K562 (cell line): ENCODE measurements at regions not wholly inside any gene's neighbourhood (a gene's known extent, or its start where the extent isn't known, plus 50 kb on each side); places are given as distances from the start of the nearest gene placed in this dataset.

Experiments
- ATAC-seq: fragments of 200-7000 bp; cut with Tn5 transposase; 3 replicates; pipeline ENCODE4 v1.9.1; 2020; ENCODE audit warnings: moderate library complexity
- BruUV-seq: library from RNA; stranded (reverse); fragments of 400-500 nt; replicated peaks from 2 replicates; lab custom pipeline; 2021; lab: Mats Ljungman, UMichigan
- CTCF ChIA-PET: fragments of 300-600 bp; formaldehyde crosslinking; extraction: SDS; loops from one replicate; lab custom pipeline; 2021; ENCODE audit warnings: low intra/inter-chr PET ratio; lab: Yijun Ruan, JAX
- POLR2A ChIA-PET: fragments of 300-600, 350-650 bp; sonication (Branson Sonifier 250); formaldehyde crosslinking; extraction: SDS; loops from one replicate; lab custom pipeline; 2021; ENCODE audit warnings: antibody characterized with exemption, inconsistent platforms; lab: Yijun Ruan, JAX
- DNase-seq, 4 experiments: peaks; one replicate each; pipeline versions ENCODE4 v3.0.0 to v3.0.0-alpha.2; 2011 to 2018; ENCODE audit warnings: low spot score in 3 of 4, mixed read lengths in 3 of 4; ENCODE audit errors: extremely low read depth in 1 of 4
- FAIRE-seq: peaks from 2 replicates; lab custom pipeline; 2011; peaks lifted over from hg19 to GRCh38; lab: Jason Lieb, UNC
- H2AFZ ChIP-seq: 2 replicates; pipeline ENCODE4 v1.6.0; 2011; ENCODE audit warnings: low read depth, low read length, control low read depth, inconsistent platforms
- H3K27ac ChIP-seq: fragments of 200-600 bp; 3 replicates; pipeline ENCODE4 v1.8.0; 2011; ENCODE audit warnings: low read depth, mild to moderate bottlenecking, control low read depth, inconsistent platforms, low read length, moderate library complexity, mixed read lengths; ENCODE audit errors: extremely low read depth
- H3K27me3 ChIP-seq, 2 experiments: fragments of 300-600 bp in 1 of 2; 2 replicates in 1 of 2; 3 replicates in 1 of 2; pipeline versions ENCODE4 v1.6.0 to v1.8.0; 2011; ENCODE audit warnings: inconsistent platforms in 2 of 2, low read length in 2 of 2, mild to moderate bottlenecking in 1 of 2, mixed read lengths in 1 of 2, moderate library complexity in 1 of 2; ENCODE audit not compliant: control insufficient read depth in 2 of 2, insufficient read depth in 2 of 2
- H3K36me3 ChIP-seq: fragments of 300-600 bp; 3 replicates; pipeline ENCODE4 v1.8.0; 2011; ENCODE audit warnings: mild to moderate bottlenecking, low read length, inconsistent platforms; ENCODE audit not compliant: control insufficient read depth, insufficient read depth
- H3K4me1 ChIP-seq, 2 experiments: fragments of 200-600 bp in 1 of 2; replicated peaks in 1 of 2; 2 replicates in 1 of 2; 3 replicates in 1 of 2; pipeline versions ENCODE4 v1.5.1 to v1.8.0; 2011; ENCODE audit warnings: inconsistent platforms in 2 of 2, low read length in 2 of 2, mild to moderate bottlenecking in 1 of 2, mixed read lengths in 1 of 2, moderate library complexity in 1 of 2; ENCODE audit not compliant: control insufficient read depth in 2 of 2, insufficient read depth in 2 of 2
- H3K4me2 ChIP-seq: 2 replicates; pipeline ENCODE4 v1.6.1; 2011; ENCODE audit warnings: low read length, control low read depth, inconsistent platforms, mixed read lengths; ENCODE audit not compliant: insufficient read depth
- H3K4me3 ChIP-seq: fragments of 200-600 bp; sonication (generic), shearing (Covaris generic); 2 replicates; pipeline ENCODE4 v1.5.1; 2016; ENCODE audit warnings: control low read depth, inconsistent platforms
- H3K79me2 ChIP-seq: fragments of 200-600 bp; 3 replicates; pipeline ENCODE4 v1.8.0; 2011; ENCODE audit warnings: low read length, inconsistent platforms; ENCODE audit not compliant: control insufficient read depth, insufficient read depth
- H3K9ac ChIP-seq, 2 experiments: 2 replicates each; pipeline versions ENCODE4 v1.6.0 to v1.6.1; 2011; ENCODE audit warnings: low read depth in 2 of 2, low read length in 2 of 2, control low read depth in 1 of 2, inconsistent platforms in 1 of 2, mild to moderate bottlenecking in 1 of 2, mixed read lengths in 1 of 2; ENCODE audit not compliant: insufficient read depth in 1 of 2
- H3K9me1 ChIP-seq: one replicate; pipeline ENCODE4 v1.6.0; 2011; ENCODE audit warnings: inconsistent platforms, mild to moderate bottlenecking, low read length, moderate library complexity; ENCODE audit not compliant: control insufficient read depth, insufficient read depth
- H3K9me3 ChIP-seq: replicated peaks from 2 replicates; pipeline ENCODE4 v1.5.1; 2011; ENCODE audit warnings: low read depth, low read length, inconsistent platforms; ENCODE audit not compliant: control insufficient read depth, insufficient read depth
- H4K20me1 ChIP-seq: replicated peaks from 2 replicates; pipeline ENCODE4 v1.6.1; 2011; ENCODE audit warnings: low read length, inconsistent platforms, mixed read lengths; ENCODE audit not compliant: control insufficient read depth, insufficient read depth
- CC2D1A ChIP-seq: fragments of 450-650 bp; IDR thresholded peaks from 2 replicates; pipeline ENCODE4 v1.6.1; 2017; ENCODE audit warnings: mild to moderate bottlenecking
- CSDE1 ChIP-seq, 2 experiments: fragments of 450-650 bp; IDR thresholded peaks; 2 replicates each; pipeline ENCODE4 v1.6.1; 2016; ENCODE audit warnings: mild to moderate bottlenecking in 1 of 2
- PCBP2 ChIP-seq: fragments of 200-400 bp; formaldehyde crosslinking; IDR thresholded peaks from 2 replicates; pipeline ENCODE4 v1.6.1; 2018; ENCODE audit warnings: low read length, low read depth, mild to moderate bottlenecking, moderate library complexity; ENCODE audit not compliant: poor library complexity, severe bottlenecking
- PHTF2 ChIP-seq: fragments of 250-450 bp; sonication (Bioruptor Pico); IDR thresholded peaks from 2 replicates; pipeline ENCODE4 v1.5.0; 2021; ENCODE audit warnings: mild to moderate bottlenecking
- WGBS: fragments of 100-300 bp; shearing (Covaris generic); methylation state at CpG from one replicate; pipeline ENCODE4 v1.1.6; 2016; ENCODE audit warnings: low coverage, mixed read lengths; ENCODE audit not compliant: insufficient coverage; ENCODE audit errors: missing lambda C conversion rate; 5-methylcytosine and 5-hydroxymethylcytosine counted together
- in situ Hi-C: fragments of 300-500 bp; cut with MboI; formaldehyde crosslinking; loops from 4 replicates; pipeline ENCODE4 v1.15.0; 2018; ENCODE audit warnings: inconsistent platforms, mixed read lengths
- intact Hi-C: fragments of 100-400 bp; cut with micrococcal nuclease; formaldehyde crosslinking; loops from 2 replicates; pipeline ENCODE4 v1.14.2; 2022
- TF ChIP-seq, protein P1 (sequence below), 2 experiments: fragments of 150-350 bp in 1 of 2; IDR thresholded peaks; 2 replicates each; pipeline ENCODE4 v1.6.1; 2012 to 2016; ENCODE audit warnings: low read depth in 2 of 2, low read length in 2 of 2, mild to moderate bottlenecking in 1 of 2, moderate library complexity in 1 of 2

DNA sequence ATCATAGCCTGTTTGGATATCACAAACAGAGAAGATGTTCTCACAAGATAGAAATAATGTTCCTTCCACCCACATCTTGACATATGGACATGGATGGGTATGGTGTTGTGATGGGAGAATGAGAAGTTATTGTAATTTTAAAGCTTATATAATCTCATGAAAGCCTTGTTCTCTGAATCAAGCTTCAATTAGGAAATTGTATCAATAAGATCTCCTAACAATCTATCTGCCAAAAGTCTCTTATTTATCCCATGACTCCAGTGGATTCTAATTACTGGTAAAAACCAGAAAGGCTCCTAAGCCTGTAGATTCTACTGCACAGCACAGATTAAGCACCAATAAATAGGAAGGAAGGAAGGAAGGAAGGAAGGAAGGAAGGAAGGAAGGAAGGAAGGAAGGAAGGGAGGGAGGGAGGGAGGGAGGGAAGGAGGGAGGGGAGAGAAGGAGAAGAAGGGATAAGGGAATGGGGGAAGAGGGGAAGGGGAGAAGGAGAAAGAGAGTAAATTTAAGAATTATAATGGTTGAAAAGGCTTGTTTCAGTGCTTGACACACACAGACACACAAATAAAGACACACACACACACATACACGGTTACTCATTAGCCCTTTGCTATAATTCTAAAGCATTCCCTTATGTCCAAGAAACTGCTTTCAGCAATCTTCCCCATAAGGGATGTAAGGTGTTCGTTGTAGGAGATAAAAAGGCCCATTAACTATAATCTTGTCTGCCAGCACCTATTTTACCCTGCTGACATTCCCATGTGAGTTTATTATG is 258.0 kb upstream of the API5 start:
- no peak overlapping the region for H2AFZ ChIP-seq
- no peaks in the 10 kb centered on the region for H3K4me1 ChIP-seq
- H4K20me1 ChIP-seq: no peaks in the 10 kb centered on the region
- in situ Hi-C loops: no loop called here
- BruUV-seq: no TSS peak
- intact Hi-C loops: loop anchor here (10.0 kb wide), 1 partner anchor 361 kb away; no protein-coding TSS in a partner anchor
- no peak overlapping the region for H3K9ac ChIP-seq
- no peaks in the 10 kb centered on the region for H3K27me3 ChIP-seq
- H3K9me3 ChIP-seq: no peaks in the 10 kb centered on the region
- CTCF ChIA-PET: no interaction called here
- no peak overlapping the region for H3K4me2 ChIP-seq
- no peak for ATAC-seq
- 0% methylated on average over 2 of the region's 2 CpGs for WGBS
- H3K4me3 ChIP-seq: no peak overlapping the region
- no peak for DNase-seq
- H3K36me3 ChIP-seq: no peaks in the 10 kb centered on the region
- TF ChIP-seq PCBP2 (peak; percentile 79), CC2D1A (no peak), PHTF2 (CRISPR knock-in tag) (no peak), CSDE1 (IDR thresholded peaks at IDR 0.05) (no peak)
- TF ChIP-seq, protein P1, sequence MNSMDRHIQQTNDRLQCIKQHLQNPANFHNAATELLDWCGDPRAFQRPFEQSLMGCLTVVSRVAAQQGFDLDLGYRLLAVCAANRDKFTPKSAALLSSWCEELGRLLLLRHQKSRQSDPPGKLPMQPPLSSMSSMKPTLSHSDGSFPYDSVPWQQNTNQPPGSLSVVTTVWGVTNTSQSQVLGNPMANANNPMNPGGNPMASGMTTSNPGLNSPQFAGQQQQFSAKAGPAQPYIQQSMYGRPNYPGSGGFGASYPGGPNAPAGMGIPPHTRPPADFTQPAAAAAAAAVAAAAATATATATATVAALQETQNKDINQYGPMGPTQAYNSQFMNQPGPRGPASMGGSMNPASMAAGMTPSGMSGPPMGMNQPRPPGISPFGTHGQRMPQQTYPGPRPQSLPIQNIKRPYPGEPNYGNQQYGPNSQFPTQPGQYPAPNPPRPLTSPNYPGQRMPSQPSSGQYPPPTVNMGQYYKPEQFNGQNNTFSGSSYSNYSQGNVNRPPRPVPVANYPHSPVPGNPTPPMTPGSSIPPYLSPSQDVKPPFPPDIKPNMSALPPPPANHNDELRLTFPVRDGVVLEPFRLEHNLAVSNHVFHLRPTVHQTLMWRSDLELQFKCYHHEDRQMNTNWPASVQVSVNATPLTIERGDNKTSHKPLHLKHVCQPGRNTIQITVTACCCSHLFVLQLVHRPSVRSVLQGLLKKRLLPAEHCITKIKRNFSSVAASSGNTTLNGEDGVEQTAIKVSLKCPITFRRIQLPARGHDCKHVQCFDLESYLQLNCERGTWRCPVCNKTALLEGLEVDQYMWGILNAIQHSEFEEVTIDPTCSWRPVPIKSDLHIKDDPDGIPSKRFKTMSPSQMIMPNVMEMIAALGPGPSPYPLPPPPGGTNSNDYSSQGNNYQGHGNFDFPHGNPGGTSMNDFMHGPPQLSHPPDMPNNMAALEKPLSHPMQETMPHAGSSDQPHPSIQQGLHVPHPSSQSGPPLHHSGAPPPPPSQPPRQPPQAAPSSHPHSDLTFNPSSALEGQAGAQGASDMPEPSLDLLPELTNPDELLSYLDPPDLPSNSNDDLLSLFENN (IDR thresholded peaks at IDR 0.05; ENCODE audit: low read depth in 2 of 2, low read length in 2 of 2): no peak
- POLR2A ChIA-PET: no interaction called here
- no peaks in the 10 kb centered on the region for H3K79me2 ChIP-seq
- H3K27ac ChIP-seq: no peak overlapping the region
- FAIRE-seq: no peak
- no peaks in the 10 kb centered on the region for H3K9me1 ChIP-seq
